Aorta (tissue), 5 donors: ENCODE measurements at regions not wholly inside any gene's neighbourhood (a gene's known extent, or its start where the extent isn't known, plus 50 kb on each side); places are given as distances from the start of the nearest gene placed in this dataset.

ENCODE experiments used
- ATAC-seq: fragments of 200-7000 bp; cut with Tn5 transposase; one replicate; pipeline ENCODE4 v1.9.1; 2022; ENCODE audit warnings: moderate library complexity; ENCODE audit not compliant: low FRiP score
- DNase-seq, 2 donors: peaks; one replicate each; pipeline ENCODE4 v3.0.0-alpha.2; 2020
- H3K27ac ChIP-seq, 2 donors: one replicate each; pipeline ENCODE4 v1.5.1; 2013; ENCODE audit warnings: low read length in 2 of 2, mild to moderate bottlenecking in 2 of 2, moderate library complexity in 2 of 2, control low read depth in 1 of 2, inconsistent platforms in 1 of 2, low read depth in 1 of 2
- H3K27me3 ChIP-seq, 2 donors: one replicate each; pipeline ENCODE4 v1.6.1; 2013; ENCODE audit warnings: control low read depth in 1 of 2, low read length in 1 of 2, mild to moderate bottlenecking in 1 of 2, moderate library complexity in 1 of 2; ENCODE audit not compliant: insufficient read depth in 2 of 2, control insufficient read depth in 1 of 2
- H3K36me3 ChIP-seq, 2 donors: one replicate each; pipeline ENCODE4 v1.6.1; 2013; ENCODE audit warnings: control low read depth in 1 of 2, low read length in 1 of 2, mild to moderate bottlenecking in 1 of 2; ENCODE audit not compliant: insufficient read depth in 2 of 2, control insufficient read depth in 1 of 2
- H3K4me1 ChIP-seq, 2 donors: one replicate each; pipeline ENCODE4 v1.6.1; 2013; ENCODE audit warnings: low read length in 2 of 2, control low read depth in 1 of 2, mild to moderate bottlenecking in 1 of 2, moderate library complexity in 1 of 2; ENCODE audit not compliant: insufficient read depth in 2 of 2, control insufficient read depth in 1 of 2
- H3K4me3 ChIP-seq, 2 donors: one replicate each; pipeline ENCODE4 v1.5.1; 2013; ENCODE audit warnings: low read length in 2 of 2, control low read depth in 1 of 2, mild to moderate bottlenecking in 1 of 2
- H3K9me3 ChIP-seq: one replicate; pipeline ENCODE4 v1.6.1; 2013; ENCODE audit warnings: mild to moderate bottlenecking, low read length; ENCODE audit not compliant: control insufficient read depth
- WGBS, 2 donors: extraction: QIAGEN DNeasy Blood & Tissue Kit; methylation state at CpG; one replicate each; pipeline ENCODE4 v1.1.7; 2013; 5-methylcytosine and 5-hydroxymethylcytosine counted together
- intact Hi-C, 2 donors: fragments of 100-400 bp; cut with DNase I; formaldehyde crosslinking; loops; one replicate each; pipeline versions ENCODE4 v1.14.2 to v1.15.0; 2022
- donor health status: healthy with polysubstance abuse.
- donor health status: Bipolar disorder and iron deficiency.
- donor health status: DM: no; HTN: no; CAD: no.
- donor health status: DM: no; HTN: no; CAD: no.
- donor health status: DM: yes; HTN: yes; CAD: no.

GRCh38 chr10:130255777-130256176 lies 119.6 kb downstream of the GLRX3 start:
- H3K36me3 ChIP-seq, result no peaks in the 10 kb centered on the region
- H3K4me3 ChIP-seq, result no peak overlapping the region
- DNase-seq, result no peak
- no peak for ATAC-seq
- H3K27me3 ChIP-seq, result no peaks in the 10 kb centered on the region
- H3K9me3 ChIP-seq, result peaks cover 2% of the 10 kb centered on the region
- H3K27ac ChIP-seq, result no peak overlapping the region
- intact Hi-C loops, result no loop called here
- no peaks in the 10 kb centered on the region for H3K4me1 ChIP-seq
- 70 to 80% methylated on average over 5 of the region's 5 CpGs for WGBS, 2 donors

- no peaks in the 10 kb centered on the region for H3K27me3 ChIP-seq
- H3K36me3 ChIP-seq, result no peaks in the 10 kb centered on the region
- DNase-seq (no peak), ATAC-seq (no peak)
- WGBS, 2 donors, result 83 to 85% methylated on average over 7 of the region's 7 CpGs
- no peaks in the 10 kb centered on the region for H3K4me1 ChIP-seq
- intact Hi-C loops, result no loop called here
- no peak overlapping the region for H3K4me3 ChIP-seq
- peaks cover 4% of the 10 kb centered on the region for H3K9me3 ChIP-seq
- no peak overlapping the region for H3K27ac ChIP-seq
These were observed 121.7 kb downstream of the GLRX3 start for GRCh38 chr10:130257897-130258296.

- ATAC-seq (no peak), DNase-seq (no peak)
- Histone ChIP-seq H3K36me3 (no peaks in the 10 kb centered on the region), H3K9me3 (peaks cover 4% of the 10 kb centered on the region), H3K27ac (no peak overlapping the region), H3K4me1 (no peaks in the 10 kb centered on the region), H3K4me3 (no peak overlapping the region), H3K27me3 (no peaks in the 10 kb centered on the region)
- WGBS, 2 donors, result 72 to 76% methylated on average over 6 of the region's 6 CpGs
- intact Hi-C loops, result no loop called here
These were observed 123.2 kb downstream of the GLRX3 start for GRCh38 chr10:130259380-130259779.

- Histone ChIP-seq H3K27me3 (no peaks in the 10 kb centered on the region), H3K4me3 (no peak overlapping the region), H3K4me1 (no peaks in the 10 kb centered on the region), H3K36me3 (no peaks in the 10 kb centered on the region), H3K27ac (no peak overlapping the region), H3K9me3 (peaks cover 4% of the 10 kb centered on the region)
- intact Hi-C loops, result no loop called here
- no peak for ATAC-seq
- no peak for DNase-seq
- 65 to 80% methylated on average over 5 of the region's 5 CpGs for WGBS, 2 donors
These were observed 125.1 kb downstream of the GLRX3 start for GRCh38 chr10:130261306-130261705.

GRCh38 chr10:130261766-130262165 lies 125.6 kb downstream of the GLRX3 start:
- no peaks in the 10 kb centered on the region for H3K27me3 ChIP-seq
- ATAC-seq (no peak), DNase-seq (no peak)
- no peak overlapping the region for H3K27ac ChIP-seq
- WGBS, 2 donors, result 89 to 91% methylated on average over 11 of the region's 11 CpGs
- H3K9me3 ChIP-seq, result peaks cover 4% of the 10 kb centered on the region
- no peaks in the 10 kb centered on the region for H3K4me1 ChIP-seq
- H3K36me3 ChIP-seq, result no peaks in the 10 kb centered on the region
- intact Hi-C loops, result no loop called here
- H3K4me3 ChIP-seq, result no peak overlapping the region

GRCh38 chr10:130263289-130263688 lies 127.1 kb downstream of the GLRX3 start:
- no peak overlapping the region for H3K27ac ChIP-seq
- no peaks in the 10 kb centered on the region for H3K4me1 ChIP-seq
- H3K36me3 ChIP-seq, result no peaks in the 10 kb centered on the region
- intact Hi-C loops, result no loop called here
- WGBS, 2 donors, result 52 to 64% methylated on average over 12 of the region's 12 CpGs
- DNase-seq, result no peak
- no peaks in the 10 kb centered on the region for H3K27me3 ChIP-seq
- no peak for ATAC-seq
- H3K4me3 ChIP-seq, result no peak overlapping the region
- peaks cover 4% of the 10 kb centered on the region for H3K9me3 ChIP-seq

- no peak for ATAC-seq
- no peak for DNase-seq
- Histone ChIP-seq H3K27ac (no peak overlapping the region), H3K27me3 (no peaks in the 10 kb centered on the region), H3K4me3 (no peak overlapping the region), H3K36me3 (no peaks in the 10 kb centered on the region), H3K9me3 (peaks cover 3% of the 10 kb centered on the region), H3K4me1 (no peaks in the 10 kb centered on the region)
- intact Hi-C loops, result no loop called here
- WGBS, 2 donors, result 75 to 80% methylated on average over 10 to 11 of the region's 11 CpGs
These were observed 129.4 kb downstream of the GLRX3 start for GRCh38 chr10:130265542-130265941.

- H3K9me3 ChIP-seq, result peaks cover 21% of the 10 kb centered on the region
- DNase-seq (no peak), ATAC-seq (no peak)
- peak overlapping the region in 1 of 2 donors; percentile 6 for H3K4me3 ChIP-seq
- WGBS, 2 donors, result 74 to 77% methylated on average over 7 of the region's 7 CpGs
- H3K27me3 ChIP-seq, result no peaks in the 10 kb centered on the region
- intact Hi-C loops, result no loop called here
- H3K27ac ChIP-seq, result no peak overlapping the region
- H3K36me3 ChIP-seq, result no peaks in the 10 kb centered on the region
- H3K4me1 ChIP-seq, result no peaks in the 10 kb centered on the region
These were observed 146.5 kb downstream of the GLRX3 start for GRCh38 chr10:130282492-130283218.

- 82 to 84% methylated on average over 4 of the region's 4 CpGs for WGBS, 2 donors
- H3K27ac ChIP-seq, result no peak overlapping the region
- H3K36me3 ChIP-seq, result no peaks in the 10 kb centered on the region
- intact Hi-C loops, result no loop called here
- peak overlapping the region in 1 of 2 donors; percentile 6 for H3K4me3 ChIP-seq
- H3K9me3 ChIP-seq, result peaks cover 23% of the 10 kb centered on the region
- no peaks in the 10 kb centered on the region for H3K4me1 ChIP-seq
- H3K27me3 ChIP-seq, result no peaks in the 10 kb centered on the region
- no peak for ATAC-seq
- no peak for DNase-seq
These were observed 147.0 kb downstream of the GLRX3 start for GRCh38 chr10:130283219-130283545.
